ENCODE measurements at regions not wholly inside any gene's neighbourhood (a gene's known extent, or its start where the extent isn't known, plus 50 kb on each side); places are given as distances from the start of the nearest gene placed in this dataset.

DNA sequence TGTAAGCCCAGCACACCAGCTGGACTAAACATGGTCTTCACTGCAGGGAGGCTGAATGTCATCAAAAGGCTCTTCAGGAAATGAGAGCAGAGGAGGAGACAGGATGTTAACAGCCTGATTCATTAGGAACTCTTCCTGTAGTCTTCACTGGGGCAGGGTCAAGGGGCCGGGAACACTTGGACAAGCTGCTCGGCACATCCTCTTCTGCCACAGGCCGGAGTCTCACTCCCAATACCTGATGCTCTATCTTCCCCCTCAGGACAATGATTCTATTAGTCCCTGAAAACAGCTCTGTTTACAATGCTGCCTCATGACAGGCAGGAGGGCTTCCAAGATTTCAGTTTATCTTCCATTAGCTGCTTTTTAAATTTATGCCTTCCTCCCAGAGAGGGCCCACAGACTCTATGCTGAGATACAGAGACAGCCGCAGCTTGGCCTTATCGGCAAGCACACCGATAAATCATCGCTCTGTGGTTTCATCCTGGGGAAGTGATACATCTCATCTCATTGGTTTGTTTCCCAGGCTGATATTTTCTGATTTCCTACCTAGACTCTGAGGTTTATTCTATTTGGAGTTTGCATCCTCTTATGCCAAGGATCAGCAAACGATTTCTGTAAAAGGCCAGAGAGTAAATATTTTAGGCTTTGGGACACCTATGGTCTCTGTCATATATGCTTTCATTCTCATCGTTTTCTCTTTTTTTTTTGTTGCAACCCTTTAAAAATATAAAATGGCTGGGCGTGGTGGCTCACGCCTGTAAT is 214.0 kb upstream of the ASIC2 start:
- H3K27ac Mint-ChIP-seq: no peak overlapping the region
- no peak for DNase-seq
- no peaks in the 10 kb centered on the region for H3K36me3 Mint-ChIP-seq (ENCODE audit: low read depth)
- H3K27me3 Mint-ChIP-seq: peaks cover 29% of the 10 kb centered on the region
- H3K9me3 Mint-ChIP-seq: no peaks in the 10 kb centered on the region
- H3K4me3 Mint-ChIP-seq: no peak overlapping the region
- peaks cover 5% of the 10 kb centered on the region for H3K4me1 Mint-ChIP-seq (ENCODE audit: low read depth)

DNA sequence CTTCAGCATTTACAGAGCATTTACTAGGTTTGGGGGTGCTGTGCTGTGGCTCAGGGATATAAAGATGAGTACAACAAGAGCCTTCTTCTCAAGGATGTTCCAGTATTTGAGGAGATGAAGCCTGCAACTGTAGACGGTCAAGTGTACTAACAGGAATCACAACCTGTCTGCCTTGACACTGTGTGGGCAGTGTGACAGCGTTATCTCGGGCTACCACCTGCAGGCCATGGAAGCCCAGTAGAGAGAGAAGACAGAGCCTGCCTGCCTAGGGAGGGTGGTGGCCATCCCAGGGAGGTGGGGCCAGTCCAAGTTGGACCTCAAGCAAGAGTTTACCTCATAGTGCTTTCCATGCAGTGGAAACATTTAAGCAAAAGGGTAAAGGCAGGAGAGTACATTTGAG is 215.1 kb upstream of the ASIC2 start:
- Mint-ChIP-seq H3K36me3 (ENCODE audit: low read depth) (no peaks in the 10 kb centered on the region), H3K27me3 (peaks cover 29% of the 10 kb centered on the region), H3K4me3 (no peak overlapping the region), H3K4me1 (ENCODE audit: low read depth) (peaks cover 5% of the 10 kb centered on the region), H3K9me3 (no peaks in the 10 kb centered on the region), H3K27ac (no peak overlapping the region)
- no peak for DNase-seq

DNA sequence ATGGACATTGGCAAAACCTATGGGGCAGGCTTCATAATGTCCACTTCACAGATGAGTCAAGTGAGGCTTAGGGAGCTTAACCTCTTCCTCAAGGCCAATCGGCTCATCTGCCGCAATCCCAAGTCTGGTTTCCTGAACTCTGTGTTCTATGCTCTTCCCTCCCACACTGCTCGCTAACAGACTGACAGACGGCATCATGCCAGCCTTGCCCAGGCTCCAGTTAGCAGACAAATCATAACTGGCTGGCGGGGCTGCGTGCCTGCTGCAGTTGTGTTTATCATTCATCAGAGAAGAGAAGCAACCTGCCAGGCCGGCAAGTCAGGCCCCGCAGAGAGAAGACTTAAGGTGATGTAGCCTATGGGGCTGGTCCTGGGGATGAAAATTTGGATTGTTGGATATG is 216.2 kb upstream of the ASIC2 start:
- Mint-ChIP-seq H3K27ac (no peak overlapping the region), H3K4me1 (ENCODE audit: low read depth) (peaks cover 5% of the 10 kb centered on the region), H3K36me3 (ENCODE audit: low read depth) (no peaks in the 10 kb centered on the region), H3K9me3 (no peaks in the 10 kb centered on the region), H3K4me3 (no peak overlapping the region), H3K27me3 (peaks cover 29% of the 10 kb centered on the region)
- no peak for DNase-seq

DNA sequence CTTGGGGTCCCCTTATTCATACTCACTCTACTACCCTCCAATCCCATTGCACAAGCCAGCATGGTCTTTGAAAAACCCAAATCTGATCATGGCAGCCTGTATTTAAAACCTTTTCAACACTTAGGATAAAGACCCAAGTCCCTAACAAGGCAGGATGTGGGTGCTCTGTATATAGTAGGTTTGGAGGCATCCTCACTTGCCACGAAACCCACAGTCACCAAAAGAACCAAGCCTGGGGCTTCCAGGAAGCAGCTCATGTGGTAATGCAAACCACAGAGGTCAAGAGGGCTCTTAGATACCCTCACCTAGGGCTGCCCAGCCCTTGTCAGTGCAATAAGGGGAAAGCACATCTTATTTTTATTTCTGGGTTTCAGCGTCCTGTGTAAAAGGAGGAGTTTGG is 218.6 kb upstream of the ASIC2 start:
- no peak for DNase-seq
- Mint-ChIP-seq H3K27ac (no peak overlapping the region), H3K4me1 (ENCODE audit: low read depth) (peaks cover 5% of the 10 kb centered on the region), H3K4me3 (no peak overlapping the region), H3K9me3 (no peaks in the 10 kb centered on the region), H3K27me3 (peaks cover 20% of the 10 kb centered on the region), H3K36me3 (ENCODE audit: low read depth) (no peaks in the 10 kb centered on the region)

DNA sequence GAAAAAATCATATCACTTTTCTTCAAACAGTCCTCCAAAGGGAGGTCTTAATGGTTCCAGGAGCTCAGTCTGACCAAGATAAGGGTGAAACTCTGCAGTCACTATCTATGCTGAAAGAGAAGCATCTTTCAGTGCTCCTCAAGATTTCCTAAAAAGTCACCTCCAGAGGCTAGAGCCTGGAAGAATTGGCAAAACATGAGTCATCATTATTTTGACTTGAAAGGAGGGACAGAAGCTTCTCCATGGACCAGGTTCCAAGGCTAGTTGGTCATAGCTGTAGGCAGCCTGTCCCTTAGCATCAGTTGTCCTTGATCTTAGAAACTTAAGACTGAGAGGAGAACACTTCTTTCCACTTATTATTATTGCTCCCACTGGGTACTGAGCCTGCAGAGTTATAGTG is 219.0 kb upstream of the ASIC2 start:
- Mint-ChIP-seq H3K27me3 (peaks cover 15% of the 10 kb centered on the region), H3K4me1 (ENCODE audit: low read depth) (peaks cover 5% of the 10 kb centered on the region), H3K36me3 (ENCODE audit: low read depth) (no peaks in the 10 kb centered on the region), H3K9me3 (no peaks in the 10 kb centered on the region), H3K27ac (no peak overlapping the region), H3K4me3 (no peak overlapping the region)
- DNase-seq: no peak

DNA sequence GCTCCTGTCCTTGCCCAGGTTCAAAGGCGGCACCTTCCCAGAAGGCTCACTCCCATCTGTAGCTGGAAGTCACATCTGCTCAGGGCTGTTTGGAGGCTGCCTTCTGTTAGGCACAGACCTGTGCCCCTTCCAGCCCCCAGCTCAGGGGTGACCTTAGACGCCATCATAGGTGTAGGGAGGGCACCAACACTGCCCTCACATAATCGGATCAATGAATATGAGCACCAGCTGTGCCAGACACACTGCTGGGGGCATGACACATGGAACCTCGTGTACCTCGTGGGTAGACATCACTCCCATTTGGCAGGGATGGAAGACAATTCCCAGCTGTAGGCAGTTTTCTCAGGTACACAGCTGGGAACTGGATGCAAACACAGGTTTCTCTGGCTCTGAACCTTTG is 220.7 kb upstream of the ASIC2 start:
- no peak for DNase-seq
- H3K9me3 Mint-ChIP-seq: no peaks in the 10 kb centered on the region
- H3K4me3 Mint-ChIP-seq: no peak overlapping the region
- no peaks in the 10 kb centered on the region for H3K36me3 Mint-ChIP-seq (ENCODE audit: low read depth)
- H3K27me3 Mint-ChIP-seq: peaks cover 6% of the 10 kb centered on the region
- peaks cover 5% of the 10 kb centered on the region for H3K4me1 Mint-ChIP-seq (ENCODE audit: low read depth)
- no peak overlapping the region for H3K27ac Mint-ChIP-seq

DNA sequence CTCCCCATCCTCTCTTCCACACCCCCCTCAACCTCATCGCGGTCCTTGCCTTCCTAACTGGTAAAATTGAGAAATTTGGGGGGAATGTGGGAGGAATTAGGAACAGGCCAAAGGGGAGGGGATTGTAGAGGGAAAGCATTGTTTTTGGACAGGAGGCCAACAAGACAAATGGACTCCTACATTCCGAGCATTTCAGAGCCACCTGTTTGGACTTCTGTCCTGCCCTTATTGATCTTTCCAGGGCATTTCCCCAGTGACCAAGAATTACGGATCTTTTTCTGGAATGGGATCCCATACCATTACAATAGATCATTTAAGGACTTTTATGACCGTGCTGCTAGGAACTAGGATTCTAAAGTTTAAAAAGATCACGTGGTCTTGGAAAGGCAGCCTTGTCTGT is 221.3 kb upstream of the ASIC2 start:
- Mint-ChIP-seq H3K4me1 (ENCODE audit: low read depth) (peaks cover 5% of the 10 kb centered on the region), H3K36me3 (ENCODE audit: low read depth) (no peaks in the 10 kb centered on the region), H3K27me3 (peaks cover 3% of the 10 kb centered on the region), H3K27ac (no peak overlapping the region), H3K9me3 (no peaks in the 10 kb centered on the region), H3K4me3 (no peak overlapping the region)
- DNase-seq: no peak

DNA sequence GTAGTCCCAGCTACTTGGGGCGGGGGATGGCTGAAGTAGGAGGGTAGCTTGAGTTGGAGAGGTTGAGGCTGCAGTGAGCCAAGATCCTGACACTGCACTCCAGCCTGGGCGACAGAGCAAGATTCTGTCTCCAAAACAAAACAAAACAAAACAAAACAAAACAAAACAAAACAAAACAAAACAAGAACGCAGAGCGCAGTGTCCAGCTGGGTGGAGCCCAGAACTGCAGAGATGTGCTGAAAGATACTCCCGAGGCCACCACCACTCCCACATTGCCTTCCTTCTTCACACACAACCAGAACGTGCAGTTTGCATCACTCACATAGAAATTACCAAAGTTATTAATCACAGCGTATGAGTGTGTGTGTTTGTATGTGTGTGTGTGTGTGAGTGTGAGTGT is 222.9 kb upstream of the ASIC2 start:
- H3K4me1 Mint-ChIP-seq (ENCODE audit: low read depth): peaks cover 5% of the 10 kb centered on the region
- no peak for DNase-seq
- H3K4me3 Mint-ChIP-seq: no peak overlapping the region
- no peak overlapping the region for H3K27ac Mint-ChIP-seq
- no peaks in the 10 kb centered on the region for H3K9me3 Mint-ChIP-seq
- H3K36me3 Mint-ChIP-seq (ENCODE audit: low read depth): no peaks in the 10 kb centered on the region
- peaks cover 5% of the 10 kb centered on the region for H3K27me3 Mint-ChIP-seq

DNA sequence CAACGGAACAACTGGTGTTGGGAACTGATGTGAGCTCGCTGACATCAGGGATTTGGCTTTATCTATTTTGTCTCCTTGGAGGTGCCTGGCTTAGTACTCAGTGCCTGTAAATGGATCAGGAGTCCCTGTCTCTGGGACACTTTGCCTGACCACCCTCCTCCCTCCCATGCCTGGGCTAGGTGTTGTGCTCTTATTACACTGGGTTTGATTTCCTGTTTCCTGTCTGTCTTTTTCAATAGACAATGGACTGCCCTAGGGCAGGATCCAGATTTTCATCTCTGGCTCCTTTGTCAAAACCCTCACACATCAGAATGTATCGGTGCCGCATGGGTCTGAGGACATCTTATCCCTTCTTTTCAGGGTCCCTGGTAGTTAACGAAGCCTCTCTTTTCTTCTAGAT is 223.6 kb upstream of the ASIC2 start:
- H3K27me3 Mint-ChIP-seq: peaks cover 8% of the 10 kb centered on the region
- no peaks in the 10 kb centered on the region for H3K9me3 Mint-ChIP-seq
- H3K4me1 Mint-ChIP-seq (ENCODE audit: low read depth): peaks cover 1% of the 10 kb centered on the region
- no peak overlapping the region for H3K27ac Mint-ChIP-seq
- H3K36me3 Mint-ChIP-seq (ENCODE audit: low read depth): no peaks in the 10 kb centered on the region
- no peak for DNase-seq
- no peak overlapping the region for H3K4me3 Mint-ChIP-seq

DNA sequence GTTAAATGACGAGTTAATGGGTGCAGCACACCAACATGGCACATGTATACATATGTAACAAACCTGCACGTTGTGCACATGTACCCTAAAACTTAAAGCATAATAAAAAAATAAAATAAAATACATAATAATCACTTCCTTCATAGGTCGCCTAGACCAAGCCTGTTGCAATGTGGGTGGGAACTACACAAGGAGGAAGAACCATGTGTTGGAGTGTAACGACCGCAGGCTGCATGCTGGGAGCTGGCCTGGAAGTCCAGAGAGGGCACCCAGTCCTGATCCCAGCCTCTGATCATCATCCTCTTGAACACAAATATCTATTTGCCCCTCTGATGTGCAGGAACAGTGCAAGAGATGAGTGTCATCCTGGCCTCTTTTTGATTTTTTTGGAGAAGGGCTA is 224.7 kb upstream of the ASIC2 start:
- Mint-ChIP-seq H3K4me3 (no peak overlapping the region), H3K9me3 (no peaks in the 10 kb centered on the region), H3K4me1 (ENCODE audit: low read depth) (no peaks in the 10 kb centered on the region), H3K36me3 (ENCODE audit: low read depth) (no peaks in the 10 kb centered on the region), H3K27me3 (peaks cover 8% of the 10 kb centered on the region), H3K27ac (no peak overlapping the region)
- no peak for DNase-seq

DNA sequence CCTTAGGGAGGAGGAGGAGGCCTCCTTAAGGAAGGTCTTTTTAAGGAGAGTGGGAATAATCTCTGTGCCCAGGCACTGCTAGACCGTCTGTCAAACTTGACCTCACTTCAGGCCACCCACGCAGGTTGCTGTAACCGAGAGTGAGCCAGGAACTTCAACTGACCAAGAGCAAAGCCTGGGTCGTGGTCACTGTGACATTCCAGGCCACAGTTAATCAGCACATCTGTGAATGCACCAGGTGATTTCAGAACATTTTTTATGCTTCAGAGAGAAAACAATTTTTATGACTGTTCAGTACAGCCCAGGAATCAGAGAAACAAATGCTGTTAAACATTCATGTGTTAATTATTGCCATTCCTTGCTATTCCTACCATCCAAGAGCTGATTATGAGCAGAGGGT is 226.6 kb upstream of the ASIC2 start:
- Mint-ChIP-seq H3K27me3 (peaks cover 8% of the 10 kb centered on the region), H3K27ac (no peak overlapping the region), H3K36me3 (ENCODE audit: low read depth) (no peaks in the 10 kb centered on the region), H3K4me1 (ENCODE audit: low read depth) (no peaks in the 10 kb centered on the region), H3K4me3 (no peak overlapping the region), H3K9me3 (no peaks in the 10 kb centered on the region)
- DNase-seq: no peak

DNA sequence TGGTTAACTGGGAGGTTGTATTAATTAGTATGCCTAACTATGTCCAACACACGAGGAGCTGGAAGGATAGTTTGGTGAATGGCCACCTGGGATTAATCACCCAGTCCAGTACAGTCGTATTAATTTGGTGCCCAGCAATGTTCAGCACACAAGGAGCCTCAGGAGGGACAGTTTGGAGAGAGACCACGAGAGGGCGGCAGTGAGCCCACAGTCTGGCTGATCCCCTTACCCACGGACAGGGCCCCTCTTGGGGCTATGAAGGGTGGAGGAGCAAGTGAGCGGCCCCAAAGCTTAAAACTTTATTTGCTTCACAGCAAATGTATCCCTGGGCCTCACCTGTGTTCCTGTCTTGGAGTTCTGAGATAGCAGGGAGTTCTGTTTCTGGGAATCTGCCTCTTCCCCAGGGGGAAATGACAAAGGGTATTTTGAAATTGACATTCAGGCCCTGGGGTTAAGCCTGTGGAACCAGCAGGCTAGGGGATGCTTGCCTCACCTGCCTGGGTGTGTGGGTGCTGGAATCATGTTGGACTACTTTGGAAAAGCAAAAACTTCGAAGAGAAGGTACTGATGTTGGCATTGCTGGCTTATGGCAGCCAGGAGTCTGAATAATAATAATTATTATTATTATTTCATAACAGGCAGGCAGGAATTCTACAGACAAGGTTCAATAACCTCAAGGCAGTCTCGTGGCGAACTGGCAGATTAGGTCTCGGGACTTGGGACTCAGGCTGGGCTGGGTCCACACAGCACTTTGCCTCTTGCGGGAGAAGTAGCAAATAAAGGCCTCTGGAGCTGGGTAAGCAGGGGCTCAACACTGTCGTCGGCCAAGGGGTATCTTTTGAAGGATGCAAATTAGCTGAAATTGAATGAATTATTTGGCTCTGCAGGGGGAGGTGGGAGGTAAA is 227.6 kb upstream of the ASIC2 start:
- Mint-ChIP-seq H3K9me3 (no peaks in the 10 kb centered on the region), H3K27me3 (peaks cover 12% of the 10 kb centered on the region), H3K4me1 (ENCODE audit: low read depth) (no peaks in the 10 kb centered on the region), H3K4me3 (no peak overlapping the region), H3K36me3 (ENCODE audit: low read depth) (no peaks in the 10 kb centered on the region), H3K27ac (no peak overlapping the region)
- peak; percentile 57 for DNase-seq

DNA sequence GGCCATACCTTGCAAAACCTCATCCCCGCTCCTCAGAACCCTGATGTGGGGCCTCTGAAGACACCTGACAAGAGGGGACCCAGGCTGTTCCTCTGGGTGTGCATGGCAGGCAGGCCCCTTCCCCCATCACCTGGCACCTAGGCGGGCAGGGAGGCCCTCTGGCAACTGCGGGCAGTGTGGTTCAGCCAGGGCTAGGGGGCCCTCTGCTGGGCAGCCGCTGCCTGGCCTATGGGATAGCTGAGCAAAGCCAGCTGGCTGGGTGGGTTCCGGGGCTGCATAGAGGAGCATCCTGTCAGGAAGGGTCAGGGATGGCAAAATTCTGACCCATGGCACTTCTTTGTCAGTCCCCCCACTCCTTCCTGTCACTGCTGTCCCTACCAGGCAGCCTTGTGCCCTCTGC is 228.7 kb upstream of the ASIC2 start:
- no peaks in the 10 kb centered on the region for H3K36me3 Mint-ChIP-seq (ENCODE audit: low read depth)
- no peaks in the 10 kb centered on the region for H3K4me1 Mint-ChIP-seq (ENCODE audit: low read depth)
- H3K9me3 Mint-ChIP-seq: no peaks in the 10 kb centered on the region
- peaks cover 14% of the 10 kb centered on the region for H3K27me3 Mint-ChIP-seq
- no peak overlapping the region for H3K27ac Mint-ChIP-seq
- no peak overlapping the region for H3K4me3 Mint-ChIP-seq
- no peak for DNase-seq

DNA sequence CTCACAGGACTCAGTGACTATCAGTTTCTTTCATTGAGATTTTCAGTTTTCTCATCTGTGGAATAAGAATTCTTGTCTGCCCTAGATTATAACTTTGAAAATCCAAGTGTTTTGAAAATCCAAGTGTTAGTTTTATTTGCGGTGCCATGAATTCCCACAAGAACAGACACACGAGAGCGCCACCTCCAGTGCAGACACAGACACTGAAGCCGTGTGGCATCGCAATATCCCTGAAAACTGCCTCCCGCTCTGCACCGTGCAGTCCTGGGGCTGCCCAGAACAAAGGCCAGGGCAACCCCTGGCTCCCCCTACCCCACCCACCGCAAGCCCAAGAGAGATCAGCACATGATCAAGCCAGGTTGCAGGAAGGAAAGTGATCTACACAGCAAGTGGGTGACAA is 229.5 kb upstream of the ASIC2 start:
- peaks cover 21% of the 10 kb centered on the region for H3K27me3 Mint-ChIP-seq
- H3K9me3 Mint-ChIP-seq: peaks cover 3% of the 10 kb centered on the region
- no peak overlapping the region for H3K27ac Mint-ChIP-seq
- no peaks in the 10 kb centered on the region for H3K36me3 Mint-ChIP-seq (ENCODE audit: low read depth)
- DNase-seq: no peak
- H3K4me3 Mint-ChIP-seq: no peak overlapping the region
- H3K4me1 Mint-ChIP-seq (ENCODE audit: low read depth): no peaks in the 10 kb centered on the region

DNA sequence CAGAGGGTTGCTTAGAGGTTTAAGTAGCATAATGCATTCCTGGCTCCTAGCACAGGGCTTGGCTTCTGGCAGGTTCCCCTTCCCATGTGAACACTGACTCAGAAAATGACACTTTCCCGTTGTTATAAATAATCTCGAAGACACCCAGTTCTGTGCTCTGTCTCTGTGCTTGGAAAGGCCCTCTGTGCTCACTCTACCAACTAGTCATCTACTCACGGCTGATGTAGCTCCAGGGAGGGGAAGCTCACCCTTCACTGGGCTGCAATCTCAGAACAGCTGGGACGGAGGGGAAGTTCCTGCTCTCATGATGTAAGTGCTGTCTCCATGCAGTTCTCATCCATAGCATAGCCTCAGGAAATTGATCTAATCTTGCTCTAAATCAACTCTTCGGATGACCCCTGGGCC is 230.5 kb upstream of the ASIC2 start:
- H3K27ac Mint-ChIP-seq: no peak overlapping the region
- H3K9me3 Mint-ChIP-seq: peaks cover 3% of the 10 kb centered on the region
- H3K27me3 Mint-ChIP-seq: peaks cover 21% of the 10 kb centered on the region
- H3K36me3 Mint-ChIP-seq (ENCODE audit: low read depth): no peaks in the 10 kb centered on the region
- no peak for DNase-seq
- no peaks in the 10 kb centered on the region for H3K4me1 Mint-ChIP-seq (ENCODE audit: low read depth)
- H3K4me3 Mint-ChIP-seq: no peak overlapping the region
